Tibial nerve (tissue), 4 donors: ENCODE measurements at regions not wholly inside any gene's neighbourhood (a gene's known extent, or its start where the extent isn't known, plus 50 kb on each side); places are given as distances from the start of the nearest gene placed in this dataset.

Source experiments
- DNase-seq, 2 donors: peaks; one replicate each; pipeline ENCODE4 v3.0.0-alpha.2; 2019; ENCODE audit warnings: low spot score in 2 of 2
- H3K27ac ChIP-seq, 4 donors: fragments of 200-600 bp; sonication (generic) in 3 of 4; one replicate each; pipeline ENCODE4 v1.5.1; 2017 to 2019; ENCODE audit warnings: mild to moderate bottlenecking in 1 of 4
- H3K27me3 ChIP-seq, 2 donors: fragments of 200-600 bp; sonication (generic) in 1 of 2; one replicate each; pipeline versions ENCODE4 v1.5.1 to v1.6.0; 2017 to 2019
- H3K36me3 ChIP-seq, 3 donors: fragments of 200-600 bp; sonication (generic); one replicate each; pipeline ENCODE4 v1.5.1; 2018 to 2019
- H3K4me1 ChIP-seq, 4 donors: fragments of 200-600 bp; sonication (generic) in 3 of 4; one replicate each; pipeline ENCODE4 v1.5.1; 2017 to 2019
- H3K4me3 ChIP-seq, 4 donors: fragments of 200-600 bp; sonication (generic) in 3 of 4; one replicate each; pipeline ENCODE4 v1.5.1; 2017 to 2019; ENCODE audit warnings: mild to moderate bottlenecking in 1 of 4, moderate library complexity in 1 of 4
- H3K9me3 ChIP-seq, 4 donors: fragments of 200-600 bp; sonication (generic) in 3 of 4; one replicate each; pipeline ENCODE4 v1.5.1; 2017 to 2019
- EP300 ChIP-seq, 2 donors: sonication (generic); formaldehyde crosslinking; IDR thresholded peaks; one replicate each; pipeline ENCODE4 v1.6.1; 2017; ENCODE audit warnings: antibody characterized with exemption in 2 of 2, mild to moderate bottlenecking in 1 of 2
- POLR2A ChIP-seq, 2 donors: fragments of 450-650 bp; IDR thresholded peaks; one replicate each; pipeline ENCODE4 v1.6.1; 2017; ENCODE audit warnings: antibody characterized with exemption in 2 of 2, mild to moderate bottlenecking in 2 of 2, moderate library complexity in 2 of 2
- WGBS, 2 donors: methylation state at CpG; one replicate each; pipeline ENCODE4 v1.1.5; 2018; 5-methylcytosine and 5-hydroxymethylcytosine counted together
- TF ChIP-seq, protein P1 (sequence below), 5 experiments: fragments of 200-600 bp in 3 of 5; fragments of 450-650 bp in 2 of 5; sonication (generic) in 3 of 5; IDR thresholded peaks; one replicate each; pipeline ENCODE4 v1.5.1; 2016 to 2019; ENCODE audit warnings: antibody characterized with exemption in 5 of 5, mild to moderate bottlenecking in 3 of 5, moderate library complexity in 2 of 5

DNA sequence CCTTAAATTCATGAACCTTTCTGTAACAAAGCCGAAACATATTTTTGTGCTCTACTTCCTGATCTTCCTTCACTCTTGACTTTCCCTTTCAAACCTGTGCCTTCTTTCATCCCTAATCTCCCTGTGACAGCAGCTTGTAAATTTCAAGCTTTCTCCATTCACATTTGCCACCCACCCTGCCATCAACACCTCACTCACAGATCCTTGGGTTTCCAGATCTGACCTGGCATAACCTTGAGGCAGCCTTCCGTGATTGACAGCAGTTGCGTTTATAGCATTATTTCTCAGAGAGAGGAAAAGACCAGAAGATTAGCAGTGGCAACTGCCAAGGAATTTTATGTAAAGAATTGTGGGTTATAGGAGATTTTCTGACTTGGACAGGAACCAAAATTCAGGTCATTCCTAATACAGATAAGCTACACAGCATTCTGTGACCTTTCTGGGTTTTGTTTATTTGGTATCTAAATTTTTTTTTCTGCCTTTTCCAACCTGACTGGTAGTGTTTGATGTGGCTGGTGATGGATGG is 260.0 kb downstream of the NR2F1-AS1 start:
- Histone ChIP-seq H3K9me3 (no peaks in the 10 kb centered on the region), H3K4me1 (no peaks in the 10 kb centered on the region), H3K27ac (no peak overlapping the region), H3K27me3 (no peaks in the 10 kb centered on the region), H3K4me3 (no peak overlapping the region), H3K36me3 (no peaks in the 10 kb centered on the region)
- TF ChIP-seq POLR2A (IDR thresholded peaks at IDR 0.05) = no peak
- TF ChIP-seq, protein P1, sequence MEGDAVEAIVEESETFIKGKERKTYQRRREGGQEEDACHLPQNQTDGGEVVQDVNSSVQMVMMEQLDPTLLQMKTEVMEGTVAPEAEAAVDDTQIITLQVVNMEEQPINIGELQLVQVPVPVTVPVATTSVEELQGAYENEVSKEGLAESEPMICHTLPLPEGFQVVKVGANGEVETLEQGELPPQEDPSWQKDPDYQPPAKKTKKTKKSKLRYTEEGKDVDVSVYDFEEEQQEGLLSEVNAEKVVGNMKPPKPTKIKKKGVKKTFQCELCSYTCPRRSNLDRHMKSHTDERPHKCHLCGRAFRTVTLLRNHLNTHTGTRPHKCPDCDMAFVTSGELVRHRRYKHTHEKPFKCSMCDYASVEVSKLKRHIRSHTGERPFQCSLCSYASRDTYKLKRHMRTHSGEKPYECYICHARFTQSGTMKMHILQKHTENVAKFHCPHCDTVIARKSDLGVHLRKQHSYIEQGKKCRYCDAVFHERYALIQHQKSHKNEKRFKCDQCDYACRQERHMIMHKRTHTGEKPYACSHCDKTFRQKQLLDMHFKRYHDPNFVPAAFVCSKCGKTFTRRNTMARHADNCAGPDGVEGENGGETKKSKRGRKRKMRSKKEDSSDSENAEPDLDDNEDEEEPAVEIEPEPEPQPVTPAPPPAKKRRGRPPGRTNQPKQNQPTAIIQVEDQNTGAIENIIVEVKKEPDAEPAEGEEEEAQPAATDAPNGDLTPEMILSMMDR (IDR thresholded peaks at IDR 0.05) = no peak
- no peak for TF ChIP-seq EP300 (IDR thresholded peaks at IDR 0.05)
- DNase-seq = no peak
- WGBS, 2 donors = 69 to 83% methylated on average over 3 of the region's 3 CpGs

DNA sequence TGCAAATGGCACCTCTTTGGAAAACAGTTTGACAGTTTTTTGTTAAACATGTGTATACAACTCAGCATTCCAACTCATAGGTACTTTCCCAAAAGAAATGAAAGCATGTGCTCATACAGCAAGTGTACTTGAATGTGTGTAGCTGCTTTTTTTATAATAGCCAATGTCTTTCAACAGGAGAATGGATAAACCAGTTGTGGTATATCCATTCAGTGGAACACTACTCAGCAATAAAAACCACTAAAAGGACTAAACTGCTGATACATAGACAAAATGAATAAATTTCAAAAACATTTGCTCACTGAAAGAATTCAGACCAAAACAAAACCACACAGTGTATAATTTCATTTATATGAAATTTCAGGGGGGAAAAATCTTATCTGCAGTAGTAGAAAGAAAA is 267.3 kb downstream of the NR2F1-AS1 start:
- TF ChIP-seq EP300 (IDR thresholded peaks at IDR 0.05) = no peak
- TF ChIP-seq, protein P1 (IDR thresholded peaks at IDR 0.05) = no peak
- no peak for TF ChIP-seq POLR2A (IDR thresholded peaks at IDR 0.05)
- H3K27me3 ChIP-seq = no peaks in the 10 kb centered on the region
- peaks cover 0 to 2% (median 0%) of the 10 kb centered on the region in 4 donors for H3K9me3 ChIP-seq
- H3K36me3 ChIP-seq = no peaks in the 10 kb centered on the region
- DNase-seq = no peak
- no peak overlapping the region for H3K27ac ChIP-seq
- no peak overlapping the region for H3K4me3 ChIP-seq
- H3K4me1 ChIP-seq = no peaks in the 10 kb centered on the region

DNA sequence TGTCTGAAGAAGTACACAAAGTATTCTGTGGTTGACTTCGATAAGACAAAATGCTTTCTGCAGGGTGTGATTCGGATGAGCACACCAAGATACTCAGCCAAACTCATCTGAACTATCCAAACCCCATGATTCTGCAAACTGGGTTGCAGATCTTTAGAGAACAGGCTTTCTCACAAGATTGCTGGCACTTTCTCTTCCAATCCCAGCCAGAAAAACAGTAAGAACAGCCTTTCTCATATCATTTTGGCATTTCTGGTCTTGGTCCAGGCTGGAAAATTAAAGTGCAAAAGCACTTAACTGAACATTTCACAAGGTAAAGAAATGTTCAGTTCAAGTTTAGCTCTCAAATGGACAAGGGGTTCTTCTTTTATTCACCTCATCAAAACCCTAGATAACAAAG is 269.1 kb downstream of the NR2F1-AS1 start:
- DNase-seq = no peak

DNA sequence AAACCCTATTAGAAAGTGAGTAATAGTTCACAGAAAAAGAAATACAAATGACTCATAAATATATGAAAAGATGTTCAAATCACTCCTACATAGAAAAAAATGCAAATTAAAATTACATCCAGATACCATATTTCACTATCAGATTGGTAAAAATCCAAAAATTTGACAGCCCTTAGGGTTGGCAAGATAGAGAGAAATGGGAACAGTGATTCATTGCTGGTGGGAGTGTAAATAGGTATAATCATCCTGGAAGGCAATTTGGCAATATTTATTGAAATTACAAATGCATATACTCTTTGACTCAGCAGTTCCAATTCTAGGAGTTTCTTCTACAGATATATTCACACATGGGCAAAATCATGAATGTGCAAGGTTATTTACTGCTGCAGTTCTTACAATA is 273.5 kb downstream of the NR2F1-AS1 start:
- Histone ChIP-seq H3K9me3 (no peaks in the 10 kb centered on the region), H3K27me3 (no peaks in the 10 kb centered on the region), H3K4me1 (peaks cover 0 to 20% (median 1%) of the 10 kb centered on the region in 4 donors), H3K4me3 (no peak overlapping the region), H3K36me3 (no peaks in the 10 kb centered on the region), H3K27ac (no peak overlapping the region)
- no peak for DNase-seq
- TF ChIP-seq POLR2A (IDR thresholded peaks at IDR 0.05) = no peak
- TF ChIP-seq, protein P1 (IDR thresholded peaks at IDR 0.05) = no peak
- no peak for TF ChIP-seq EP300 (IDR thresholded peaks at IDR 0.05)

More for the DNA sequence above, 269.1 kb downstream of the NR2F1-AS1 start:
- Histone ChIP-seq H3K36me3 (no peaks in the 10 kb centered on the region), H3K4me3 (no peak overlapping the region), H3K27ac (no peak overlapping the region), H3K9me3 (peaks cover 0 to 2% (median 0%) of the 10 kb centered on the region in 4 donors), H3K4me1 (no peaks in the 10 kb centered on the region), H3K27me3 (no peaks in the 10 kb centered on the region)
- WGBS, 2 donors = 51 to 52% methylated on average over 2 of the region's 2 CpGs
- TF ChIP-seq EP300 (IDR thresholded peaks at IDR 0.05) = no peak
- TF ChIP-seq, protein P1 (IDR thresholded peaks at IDR 0.05) = no peak

DNA sequence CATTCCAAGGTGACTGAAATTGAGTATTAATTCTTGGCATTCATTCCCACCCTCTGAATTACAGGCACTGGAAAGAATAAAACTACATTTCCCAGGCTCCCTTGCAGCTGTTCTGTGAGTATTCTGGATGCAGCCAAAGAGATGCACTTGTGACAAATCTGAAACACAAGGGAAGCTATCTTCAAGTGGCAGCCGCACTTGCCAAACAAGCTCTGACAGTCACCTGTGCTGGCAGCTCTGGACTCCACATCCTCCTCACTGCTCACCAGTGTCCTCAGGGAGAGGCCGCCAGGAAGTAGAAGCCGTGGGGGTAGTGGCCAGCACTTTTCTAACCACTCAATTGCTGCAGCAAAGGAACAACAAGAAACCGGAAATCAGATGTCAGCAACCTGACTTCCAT is 275.0 kb downstream of the NR2F1-AS1 start:
- 68 to 73% methylated on average over 4 of the region's 4 CpGs for WGBS, 2 donors
- DNase-seq = no peak
- Histone ChIP-seq H3K9me3 (no peaks in the 10 kb centered on the region), H3K4me3 (no peak overlapping the region), H3K27ac (no peak overlapping the region), H3K4me1 (peaks cover 0 to 26% (median 1%) of the 10 kb centered on the region in 4 donors), H3K27me3 (no peaks in the 10 kb centered on the region), H3K36me3 (no peaks in the 10 kb centered on the region)
- TF ChIP-seq POLR2A (IDR thresholded peaks at IDR 0.05) = no peak
- no peak for TF ChIP-seq EP300 (IDR thresholded peaks at IDR 0.05)
- TF ChIP-seq, protein P1 (IDR thresholded peaks at IDR 0.05) = no peak
